Fibroblast of mammary gland (primary cell): ENCODE measurements at regions not wholly inside any gene's neighbourhood (a gene's known extent, or its start where the extent isn't known, plus 50 kb on each side); places are given as distances from the start of the nearest gene placed in this dataset.

Experiments
- DNase-seq: peaks from one replicate; pipeline ENCODE4 v3.0.0-alpha.2; 2010; ENCODE audit warnings: low read depth
- H3K4me3 ChIP-seq: 2 replicates; pipeline ENCODE4 v1.5.1; 2011; ENCODE audit warnings: low read depth, mild to moderate bottlenecking, low read length, moderate library complexity; ENCODE audit not compliant: control insufficient read depth
- TF ChIP-seq, protein P1 (sequence below): conservative IDR thresholded peaks from 2 replicates; pipeline ENCODE4 v1.5.1; 2011; ENCODE audit warnings: low read depth, low read length, inconsistent platforms; ENCODE audit not compliant: control insufficient read depth, insufficient read depth

DNA sequence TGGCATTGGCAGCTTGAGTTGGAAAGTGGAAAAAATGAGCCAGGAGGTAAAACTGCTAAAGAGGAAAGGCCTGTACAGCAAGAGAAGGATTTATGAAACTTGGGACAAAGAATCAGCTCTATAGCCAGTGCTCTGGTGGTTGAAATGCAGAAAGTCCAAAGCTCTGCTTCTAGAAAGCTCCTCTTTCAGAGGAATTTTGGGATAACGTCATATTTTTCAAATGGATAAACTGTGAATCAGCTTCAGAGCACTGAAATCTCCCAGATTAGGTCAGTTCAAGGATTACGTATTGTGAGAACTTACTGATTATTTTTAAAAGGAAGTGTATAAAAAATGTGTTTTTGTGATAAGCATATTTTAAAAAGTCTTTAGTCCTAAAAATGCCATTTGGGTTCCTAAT, 203.1 kb upstream of the CNOT2 start:
- TF ChIP-seq, protein P1, sequence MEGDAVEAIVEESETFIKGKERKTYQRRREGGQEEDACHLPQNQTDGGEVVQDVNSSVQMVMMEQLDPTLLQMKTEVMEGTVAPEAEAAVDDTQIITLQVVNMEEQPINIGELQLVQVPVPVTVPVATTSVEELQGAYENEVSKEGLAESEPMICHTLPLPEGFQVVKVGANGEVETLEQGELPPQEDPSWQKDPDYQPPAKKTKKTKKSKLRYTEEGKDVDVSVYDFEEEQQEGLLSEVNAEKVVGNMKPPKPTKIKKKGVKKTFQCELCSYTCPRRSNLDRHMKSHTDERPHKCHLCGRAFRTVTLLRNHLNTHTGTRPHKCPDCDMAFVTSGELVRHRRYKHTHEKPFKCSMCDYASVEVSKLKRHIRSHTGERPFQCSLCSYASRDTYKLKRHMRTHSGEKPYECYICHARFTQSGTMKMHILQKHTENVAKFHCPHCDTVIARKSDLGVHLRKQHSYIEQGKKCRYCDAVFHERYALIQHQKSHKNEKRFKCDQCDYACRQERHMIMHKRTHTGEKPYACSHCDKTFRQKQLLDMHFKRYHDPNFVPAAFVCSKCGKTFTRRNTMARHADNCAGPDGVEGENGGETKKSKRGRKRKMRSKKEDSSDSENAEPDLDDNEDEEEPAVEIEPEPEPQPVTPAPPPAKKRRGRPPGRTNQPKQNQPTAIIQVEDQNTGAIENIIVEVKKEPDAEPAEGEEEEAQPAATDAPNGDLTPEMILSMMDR: peak; percentile 1
- H3K4me3 ChIP-seq: no peak overlapping the region
- DNase-seq: peak; percentile 50

DNA sequence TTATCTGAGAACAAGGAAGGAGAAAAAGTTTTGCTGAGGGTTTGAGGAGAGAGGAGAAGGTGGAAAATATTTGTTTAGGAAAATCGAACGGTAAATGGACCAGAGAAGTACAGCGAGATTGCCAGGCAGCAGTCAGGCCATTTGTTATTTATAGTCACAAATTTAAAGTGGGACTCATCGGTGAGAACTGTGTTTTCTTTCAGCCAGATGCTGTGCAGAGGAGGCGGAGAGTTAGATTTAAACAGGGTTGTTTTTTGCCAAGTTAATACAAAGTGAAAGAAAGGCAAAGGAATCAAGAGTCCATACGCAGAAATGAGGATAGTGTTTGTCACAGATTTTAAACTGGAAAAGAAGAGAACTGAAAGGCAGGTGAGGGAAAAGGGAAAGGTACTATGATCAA, 200.6 kb upstream of the CNOT2 start:
- no peak overlapping the region for H3K4me3 ChIP-seq
- TF ChIP-seq, protein P1: no peak
- no peak for DNase-seq

DNA sequence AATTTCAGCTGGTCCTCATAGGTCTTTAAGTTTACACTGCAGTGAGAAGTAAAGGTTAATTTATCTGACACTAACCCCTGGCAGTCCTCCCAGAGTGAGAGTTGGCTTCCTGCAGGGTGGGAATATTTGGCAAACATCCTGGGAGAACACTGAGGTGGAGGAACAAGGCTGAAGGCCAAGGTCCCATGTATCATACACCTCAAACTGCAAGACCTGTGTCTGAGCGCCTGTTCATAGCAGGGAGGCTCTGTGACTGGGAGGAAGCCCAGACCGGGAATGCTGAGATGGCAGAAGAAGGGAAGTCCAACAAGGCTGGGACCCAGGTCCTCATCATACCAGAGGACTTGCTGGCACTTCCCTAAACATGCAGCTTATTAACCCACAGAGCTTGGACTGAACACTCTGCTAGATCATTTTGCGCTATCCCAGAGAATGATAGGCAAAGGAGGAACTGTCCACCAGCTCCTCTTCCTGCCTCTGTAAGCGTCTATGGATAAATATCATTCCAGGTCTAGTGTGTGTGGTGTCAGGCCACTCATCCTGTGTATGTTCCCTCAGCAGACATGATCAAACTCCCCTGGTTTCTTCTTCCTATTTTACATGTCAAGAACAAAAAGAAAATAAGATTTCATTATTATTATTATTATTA, 199.6 kb upstream of the CNOT2 start:
- TF ChIP-seq, protein P1: no peak
- no peak overlapping the region for H3K4me3 ChIP-seq
- DNase-seq: peak; percentile 10

DNA sequence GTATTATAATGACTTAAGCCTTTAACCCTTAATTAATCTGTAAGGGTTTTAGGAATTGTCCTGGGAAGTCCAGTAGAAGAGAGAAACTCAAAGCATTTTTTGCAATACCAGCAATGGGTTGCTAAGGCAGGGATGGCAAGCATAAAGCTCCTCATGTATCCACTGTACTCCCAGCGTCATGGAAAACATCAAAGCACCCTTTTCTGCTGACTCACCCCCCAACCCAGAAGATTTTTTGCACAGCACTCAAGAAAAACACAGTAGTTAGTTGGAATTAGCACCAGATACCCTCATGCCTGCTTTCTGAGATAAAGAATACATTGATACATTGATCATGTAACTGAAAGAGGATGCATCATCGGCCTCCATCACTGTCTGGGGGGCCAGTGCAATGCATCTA, 199.1 kb upstream of the CNOT2 start:
- H3K4me3 ChIP-seq: no peak overlapping the region
- peak; percentile 17 for DNase-seq
- TF ChIP-seq, protein P1: no peak

DNA sequence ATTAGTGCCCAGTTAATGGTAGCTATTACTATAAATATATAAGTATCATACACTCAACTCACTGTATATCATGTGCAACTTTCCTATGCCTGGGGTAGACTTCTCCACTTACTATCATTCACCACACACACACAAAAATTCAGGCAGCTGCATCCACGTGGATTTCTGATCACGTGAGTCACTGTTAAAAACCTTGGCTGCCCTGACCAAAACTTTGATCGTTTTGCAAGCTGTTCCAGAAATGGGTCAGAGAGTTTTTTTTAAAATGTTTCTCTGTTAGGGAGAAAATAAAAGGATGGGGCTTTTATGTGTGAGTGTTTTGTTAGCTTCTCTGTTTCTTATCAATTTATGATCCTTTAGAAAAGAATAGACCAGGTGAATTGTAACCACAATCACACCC, 198.2 kb upstream of the CNOT2 start:
- H3K4me3 ChIP-seq: no peak overlapping the region
- peak; percentile 59 for DNase-seq
- TF ChIP-seq, protein P1: no peak

DNA sequence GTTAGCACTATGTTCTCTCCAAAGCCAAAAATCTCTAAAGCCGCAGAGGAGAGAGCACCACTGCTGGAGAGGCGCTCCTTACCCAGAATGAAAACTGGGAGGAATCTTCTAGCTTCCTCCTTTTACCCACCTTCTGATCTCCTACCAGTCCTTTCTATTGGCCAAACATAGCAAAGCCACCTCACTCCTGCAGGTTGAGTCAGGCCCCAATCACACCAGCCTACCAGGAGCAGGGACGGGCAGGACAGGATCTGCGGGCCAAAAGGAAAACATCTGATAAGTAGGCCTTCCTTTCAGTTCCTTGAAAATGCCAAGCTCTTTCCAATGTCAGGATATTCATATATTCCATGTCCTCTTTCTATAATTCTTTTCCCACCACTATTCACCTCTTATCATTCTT, 197.7 kb upstream of the CNOT2 start:
- no peak overlapping the region for H3K4me3 ChIP-seq
- TF ChIP-seq, protein P1: no peak
- no peak for DNase-seq
